T-helper 9 cell (primary cell): ENCODE measurements at regions not wholly inside any gene's neighbourhood (a gene's known extent, or its start where the extent isn't known, plus 50 kb on each side); places are given as distances from the start of the nearest gene placed in this dataset.

Source experiments
- DNase-seq: peaks from one replicate; pipeline ENCODE4 v3.0.0-alpha.2; 2020

- no peak for DNase-seq
Measured at GRCh38 chr20:57066126-57066900, 200.1 kb downstream of the BMP7 start.

- DNase-seq: no peak
Measured at GRCh38 chr20:57069442-57069841, 197.0 kb downstream of the BMP7 start.

GRCh38 chr20:57070296-57070695, 196.1 kb downstream of the BMP7 start:
- DNase-seq: no peak

GRCh38 chr20:57071283-57071731, 195.1 kb downstream of the BMP7 start:
- DNase-seq: no peak

- DNase-seq: no peak
Measured at GRCh38 chr20:57071954-57072583, 194.4 kb downstream of the BMP7 start.

GRCh38 chr20:57073402-57073801, 193.0 kb downstream of the BMP7 start:
- DNase-seq: no peak

- no peak for DNase-seq
Measured at GRCh38 chr20:57074386-57074785, 192.1 kb downstream of the BMP7 start.

- no peak for DNase-seq
Measured at GRCh38 chr20:57075181-57075580, 191.3 kb downstream of the BMP7 start.

GRCh38 chr20:57075603-57076002, 190.8 kb downstream of the BMP7 start:
- no peak for DNase-seq

- DNase-seq: no peak
Measured at GRCh38 chr20:57076152-57076652, 190.2 kb downstream of the BMP7 start.

GRCh38 chr20:57076951-57077350, 189.5 kb downstream of the BMP7 start:
- no peak for DNase-seq

- no peak for DNase-seq
Measured at GRCh38 chr20:57078116-57078515, 188.3 kb downstream of the BMP7 start.

GRCh38 chr20:57079031-57080005, 187.1 kb downstream of the BMP7 start:
- DNase-seq: no peak

GRCh38 chr20:57080796-57081195, 185.6 kb downstream of the BMP7 start:
- DNase-seq: no peak

GRCh38 chr20:57082357-57082945, 184.0 kb downstream of the BMP7 start:
- no peak for DNase-seq

- DNase-seq: no peak
Measured at GRCh38 chr20:57083072-57083471, 183.4 kb downstream of the BMP7 start.

- no peak for DNase-seq
Measured at GRCh38 chr20:57086066-57086465, 180.4 kb downstream of the BMP7 start.

- DNase-seq: no peak
Measured at GRCh38 chr20:57087102-57087501, 179.3 kb downstream of the BMP7 start.

GRCh38 chr20:57087705-57088104, 178.7 kb downstream of the BMP7 start:
- DNase-seq: no peak

GRCh38 chr20:57088436-57088835, 178.0 kb downstream of the BMP7 start:
- no peak for DNase-seq

- DNase-seq: peak; percentile 28
Measured at GRCh38 chr20:57089699-57090144, 176.7 kb downstream of the BMP7 start.
